Epidermal melanocyte (primary cell): ENCODE measurements at regions not wholly inside any gene's neighbourhood (a gene's known extent, or its start where the extent isn't known, plus 50 kb on each side); places are given as distances from the start of the nearest gene placed in this dataset.
"Not testable (repeated sequence)": the region's sequence is repeated elsewhere in the genome, so short reads cannot be mapped to it uniquely, and the experiment has no call there.

ENCODE experiments used
- DNase-seq: peaks from one replicate; pipeline ENCODE4 v3.0.0; 2011; ENCODE audit warnings: low spot score; ENCODE audit not compliant: insufficient read length

DNA sequence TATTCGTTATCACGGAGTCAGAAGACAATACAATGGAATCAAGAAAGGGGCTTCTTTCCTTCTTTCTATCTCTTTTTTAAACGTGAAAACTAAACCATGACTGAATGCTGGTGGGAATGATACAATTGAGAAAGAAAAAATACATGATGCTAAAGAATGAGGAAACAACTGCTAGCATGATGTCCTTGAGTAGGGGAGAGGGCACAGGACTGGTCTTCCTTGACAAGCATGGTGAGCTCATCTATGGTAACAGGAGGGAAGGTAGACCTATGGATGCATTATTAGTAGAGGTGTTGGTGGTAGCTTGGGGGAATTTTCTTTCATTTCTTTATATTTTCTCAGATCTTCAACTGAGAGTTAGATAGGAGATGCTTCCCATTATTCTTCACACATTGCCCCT, 88.9 kb upstream of the COL1A2 start:
- DNase-seq: no peak

DNA sequence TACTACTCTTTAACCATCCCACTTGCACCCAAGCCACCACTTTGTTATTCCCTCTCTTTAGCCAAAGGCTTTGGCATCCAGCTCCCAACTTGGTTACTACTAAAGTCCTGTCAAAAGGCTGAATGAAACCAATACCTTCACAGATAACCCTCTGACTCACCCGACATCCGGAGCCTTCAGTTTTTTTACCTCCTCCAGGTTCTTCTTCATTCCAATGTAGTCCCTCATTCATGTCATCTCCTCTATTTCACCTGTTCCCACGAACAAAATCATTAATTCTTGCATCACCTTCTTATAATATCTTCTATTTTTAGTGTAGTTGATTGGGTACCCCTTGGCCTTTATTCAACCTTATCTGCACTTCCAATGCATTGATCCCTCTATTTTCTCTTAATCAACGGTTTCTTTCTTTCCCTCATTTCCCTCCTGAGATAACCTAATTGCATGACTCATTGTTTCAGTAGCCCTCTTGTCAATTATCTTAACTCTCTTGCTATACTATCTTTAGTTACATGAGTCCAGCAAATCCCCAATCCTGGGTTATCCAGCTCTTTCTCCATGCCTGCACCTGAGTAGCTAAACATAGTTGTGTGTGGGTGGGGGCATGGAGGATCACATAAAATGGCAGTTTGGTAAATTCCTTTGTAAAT, 87.2 kb upstream of the COL1A2 start:
- no peak for DNase-seq

DNA sequence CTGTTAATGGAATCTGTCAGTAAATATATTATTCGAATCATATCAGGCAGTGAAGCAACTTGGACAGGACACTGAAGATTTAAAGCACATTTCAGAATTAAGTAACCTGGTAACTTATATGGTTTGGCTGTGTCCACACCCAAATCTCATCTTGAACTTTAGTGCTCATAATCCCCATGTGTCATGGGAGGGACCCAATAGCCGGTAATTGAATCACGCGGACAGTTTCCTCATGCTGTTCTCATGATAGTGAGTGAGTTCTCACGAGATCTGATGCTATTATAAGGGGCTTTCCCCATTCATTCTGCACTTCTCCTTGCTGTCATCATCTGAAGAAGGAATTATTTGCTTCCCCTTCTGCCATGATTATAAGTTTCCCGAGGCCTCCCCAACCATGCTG, 83.2 kb upstream of the COL1A2 start:
- DNase-seq: no peak

DNA sequence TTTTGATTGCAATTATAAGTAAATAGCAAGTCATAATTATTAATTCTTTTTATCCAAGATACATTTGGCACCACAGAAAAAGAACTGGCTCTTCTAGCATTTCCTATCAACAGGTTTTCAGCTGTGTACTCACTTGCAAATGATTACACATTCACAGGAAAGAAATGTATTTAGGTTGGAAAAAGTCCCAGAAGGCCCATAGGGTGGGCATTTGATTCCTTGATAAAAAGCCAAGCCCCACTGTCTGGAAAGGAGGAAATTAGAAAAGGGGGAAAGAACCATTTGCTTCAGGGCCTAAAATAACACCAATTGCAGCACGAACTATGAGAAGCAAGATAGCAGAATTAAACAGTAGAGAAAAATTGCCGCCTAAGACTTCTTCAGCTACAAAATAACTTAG, 80.8 kb upstream of the COL1A2 start:
- no peak for DNase-seq

DNA sequence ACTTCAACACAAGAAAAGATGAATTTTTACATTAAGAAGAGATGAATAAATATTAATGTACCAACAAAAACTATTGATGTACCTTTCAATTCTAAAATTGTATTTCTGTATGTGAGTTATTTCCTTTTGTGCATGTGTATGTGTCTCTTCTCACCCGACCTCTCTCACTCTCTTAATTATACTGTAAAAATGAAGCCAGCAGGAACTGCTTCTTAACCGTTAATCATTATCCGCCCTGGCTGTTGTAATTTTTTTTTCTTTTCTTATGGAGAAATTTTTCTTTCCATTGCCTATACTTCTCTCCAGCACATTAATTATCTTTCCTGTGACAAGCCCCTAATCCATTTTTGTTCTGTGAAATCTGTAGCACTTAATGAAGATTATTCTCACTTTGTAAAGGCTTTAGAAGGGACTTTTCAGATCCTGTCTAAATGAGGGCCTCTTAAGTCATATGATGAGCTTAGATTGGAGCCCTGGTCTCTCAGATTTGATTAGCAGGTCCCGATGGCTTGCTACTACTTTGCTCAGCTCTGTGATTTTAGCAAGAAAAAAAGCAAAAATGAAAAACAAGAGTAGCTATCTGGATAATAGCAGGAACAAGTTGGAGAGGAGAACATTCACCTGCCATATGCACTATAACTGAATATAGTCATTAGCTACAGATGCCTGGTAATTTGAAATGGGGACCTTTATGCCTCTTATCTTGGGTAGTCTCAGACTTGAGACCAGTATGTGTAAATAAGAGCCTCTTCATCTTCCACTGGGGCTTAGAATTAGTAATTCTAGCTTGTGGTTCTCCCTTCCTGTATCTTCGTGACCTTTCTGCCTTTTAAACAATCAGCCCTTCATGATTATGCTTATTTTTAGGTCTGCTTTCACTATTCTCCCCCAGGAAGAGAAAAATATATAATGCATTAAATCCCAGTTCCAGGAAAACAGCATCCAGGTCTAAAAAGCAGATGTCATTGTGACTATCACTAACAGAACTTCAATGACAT, 80.0 kb upstream of the COL1A2 start:
- DNase-seq: no peak

DNA sequence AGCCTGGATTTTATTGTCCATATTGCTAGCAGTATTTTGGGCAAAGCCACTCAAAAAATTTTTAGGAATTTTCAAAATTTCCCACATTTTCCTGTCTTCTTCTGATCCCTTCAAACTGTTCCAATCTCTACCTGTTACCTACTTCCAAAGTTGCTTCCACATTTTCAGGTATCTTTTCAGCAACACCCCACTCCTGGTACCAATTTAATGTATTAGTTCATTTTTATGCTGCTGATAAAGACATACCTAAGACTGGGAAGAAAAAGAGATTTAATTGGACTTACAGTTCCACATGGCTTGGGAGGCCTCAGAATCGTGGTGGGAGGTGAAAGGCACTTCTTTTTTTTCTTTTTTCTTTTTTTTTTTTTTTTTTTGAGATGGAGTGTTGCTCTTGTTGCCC, 73.6 kb upstream of the COL1A2 start:
- not testable (repeated sequence) for DNase-seq

DNA sequence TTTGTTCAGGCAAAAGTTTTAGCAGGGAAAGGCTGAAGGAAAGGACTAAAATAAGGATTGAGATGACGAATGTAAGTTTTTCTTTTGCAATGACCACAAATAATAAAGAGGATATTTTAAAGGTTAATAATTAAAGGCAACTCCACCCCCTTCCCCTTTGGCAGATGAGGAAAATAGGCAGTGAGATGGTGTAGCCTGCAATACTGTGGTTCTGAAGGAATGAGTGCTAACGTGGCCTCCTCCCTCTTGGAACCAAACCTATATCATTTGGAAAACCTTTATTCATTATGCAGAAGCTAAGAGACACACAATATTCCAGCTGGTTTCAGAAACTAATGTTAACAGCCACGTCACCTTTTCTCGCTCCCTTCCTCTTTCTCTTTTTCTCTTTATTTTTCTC, 70.9 kb upstream of the COL1A2 start:
- DNase-seq: no peak

DNA sequence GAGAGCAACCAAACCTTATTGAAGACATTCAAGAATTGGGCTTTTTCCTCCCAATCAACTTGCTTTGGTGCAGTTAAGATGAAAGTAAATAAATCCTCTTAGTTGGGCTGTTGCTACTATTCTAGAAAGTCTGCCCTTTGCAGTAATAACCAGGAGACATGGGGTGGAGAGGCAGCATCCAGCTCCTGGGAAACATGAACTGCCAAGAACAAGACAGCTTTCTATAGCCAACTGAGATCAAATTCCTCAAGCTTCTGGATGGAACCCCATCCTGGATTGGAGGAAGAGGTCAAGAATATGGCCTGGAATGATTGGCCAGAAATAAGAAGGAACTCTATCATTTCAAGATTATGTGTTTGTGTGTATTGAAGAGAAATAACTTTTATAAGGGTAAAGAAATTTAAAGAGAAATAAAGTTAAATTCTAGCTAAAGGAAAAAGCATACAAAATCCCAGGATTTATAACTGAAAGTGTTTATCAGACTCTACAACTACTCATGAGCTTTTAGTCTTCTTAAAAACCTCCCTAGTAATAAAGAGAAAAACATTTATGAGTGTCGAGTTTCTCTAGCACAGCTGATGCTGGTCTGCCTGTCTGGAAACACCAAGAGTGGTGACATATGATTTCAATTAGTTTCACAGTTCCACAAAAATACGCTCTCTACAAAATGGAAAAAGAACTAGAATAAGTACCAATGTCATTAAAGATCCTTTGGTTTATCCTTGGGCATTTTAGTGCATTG, 70.1 kb upstream of the COL1A2 start:
- peak; percentile 39 for DNase-seq

DNA sequence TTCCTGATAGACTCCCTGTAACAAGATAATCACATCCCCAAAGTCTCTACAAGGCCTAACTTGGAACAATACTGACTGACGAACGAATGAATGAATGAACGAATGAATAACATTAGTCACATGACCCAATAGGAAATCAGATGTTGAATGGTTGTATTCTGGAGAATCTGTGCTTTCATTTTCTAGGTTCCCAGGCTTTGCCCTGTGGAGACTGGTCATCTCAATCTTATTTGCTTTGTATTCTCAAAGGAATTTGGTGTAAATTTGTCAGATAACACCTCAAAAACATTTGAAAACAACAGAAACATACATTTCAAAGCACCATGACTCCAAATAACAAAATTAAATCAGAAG, 69.6 kb upstream of the COL1A2 start:
- DNase-seq: no peak

DNA sequence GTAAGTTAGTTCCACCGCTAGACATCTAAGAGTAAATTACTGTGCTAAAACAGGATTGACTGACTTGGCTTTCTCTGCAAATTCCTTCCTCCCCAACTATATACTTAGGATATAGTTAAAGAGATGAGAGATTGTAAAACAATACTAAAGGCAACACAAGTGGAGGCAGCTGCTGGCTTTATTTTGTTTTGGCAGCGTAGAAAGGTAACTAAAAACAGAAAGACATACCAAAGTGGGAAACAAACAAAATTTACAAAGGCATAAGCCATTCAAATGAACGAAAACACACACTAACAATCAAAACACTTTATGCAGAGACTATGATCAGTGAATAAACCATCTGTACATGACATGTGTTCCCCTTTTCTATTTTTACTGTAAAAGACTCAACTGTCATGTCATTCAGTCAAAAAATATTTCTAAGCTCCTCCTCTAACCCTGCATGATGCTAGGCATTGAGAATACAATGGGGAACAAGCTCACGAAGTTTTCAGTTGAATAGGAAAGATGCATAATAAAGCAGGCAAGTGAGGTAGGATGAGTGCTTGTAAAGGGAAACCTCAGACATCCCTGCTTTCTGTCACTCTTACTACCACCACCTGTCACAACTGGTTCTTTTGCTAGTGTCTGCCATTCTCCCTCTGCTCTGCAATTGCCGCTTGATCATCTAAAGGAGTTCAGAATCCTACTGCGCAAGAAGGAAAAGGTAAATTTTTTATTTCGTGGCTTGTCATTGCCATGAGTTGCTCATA, 64.2 kb upstream of the COL1A2 start:
- no peak for DNase-seq

DNA sequence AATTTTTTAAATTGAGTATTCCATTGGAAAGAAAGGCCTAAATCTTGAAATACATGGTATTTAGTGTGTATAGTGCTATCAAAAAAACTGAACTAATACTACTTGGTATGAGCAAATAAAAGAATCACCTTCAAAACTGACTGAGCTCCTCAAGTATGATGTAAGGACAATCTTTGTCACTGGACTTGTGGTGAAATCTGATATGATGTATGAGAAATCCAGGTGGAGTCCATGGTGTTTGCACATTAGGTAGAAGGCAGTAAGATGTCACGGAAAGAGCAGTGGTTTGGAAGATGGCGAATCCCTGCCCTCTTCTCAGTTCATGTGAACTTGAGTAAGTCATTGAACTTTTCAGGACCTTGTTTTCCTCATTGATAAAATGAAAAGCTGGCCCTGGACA, 62.1 kb upstream of the COL1A2 start:
- no peak for DNase-seq

DNA sequence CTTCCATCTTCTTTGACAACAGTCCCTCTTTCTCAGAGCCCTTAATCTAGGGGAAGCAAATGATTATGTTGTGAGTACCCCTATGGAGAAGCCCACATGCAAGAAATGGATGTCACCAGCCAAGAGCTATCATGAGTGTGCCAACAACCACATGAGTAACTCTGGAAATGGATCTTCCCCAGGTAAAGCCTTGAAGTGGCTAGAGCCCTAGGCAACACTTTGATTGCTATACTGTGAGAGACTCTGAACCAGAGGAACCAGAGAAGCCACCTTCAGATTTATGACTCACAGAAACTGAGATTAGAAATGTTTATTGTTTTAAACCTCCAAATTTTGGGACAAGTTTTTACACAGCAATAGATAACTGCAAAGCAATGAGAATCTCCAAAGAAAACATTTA, 60.9 kb upstream of the COL1A2 start:
- DNase-seq: no peak

DNA sequence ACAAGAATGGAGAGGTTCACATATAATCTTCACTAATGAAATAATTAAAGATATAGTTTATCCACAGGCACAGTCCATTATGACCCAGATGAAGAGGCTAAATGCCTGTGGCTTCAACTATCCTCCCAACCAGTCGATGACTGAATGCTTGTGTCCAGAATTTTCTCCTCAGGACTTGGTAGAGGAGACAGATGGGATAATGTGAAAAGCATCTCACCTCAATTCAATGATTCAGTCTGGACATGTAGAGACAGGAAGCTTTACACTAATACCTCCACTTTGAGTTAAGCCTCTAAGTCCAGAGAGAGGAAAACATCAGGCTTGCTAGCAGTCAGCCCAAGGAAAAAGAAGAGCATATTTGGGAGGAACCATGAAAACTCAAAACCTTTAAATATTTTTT, 59.1 kb upstream of the COL1A2 start:
- DNase-seq: no peak

DNA sequence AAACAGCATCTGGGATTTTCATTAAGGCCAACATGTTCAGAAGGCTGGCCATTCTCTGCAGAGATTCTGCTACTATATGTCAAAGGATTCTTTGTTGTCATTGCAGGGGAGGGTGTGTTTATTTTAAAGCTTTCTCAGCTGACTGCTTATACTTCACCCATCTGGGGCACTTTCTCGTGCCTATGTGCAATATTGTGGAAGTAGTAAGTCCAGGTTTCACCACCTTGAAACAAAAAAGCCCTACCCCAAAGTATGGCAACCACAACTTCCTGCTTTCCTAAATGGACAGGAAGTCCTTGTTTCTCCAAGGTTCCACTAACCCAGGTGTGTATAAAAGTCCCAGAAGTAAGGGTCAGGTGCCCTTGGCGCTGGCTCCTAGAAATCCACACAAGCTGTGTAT, 58.7 kb upstream of the COL1A2 start:
- DNase-seq: peak; percentile 43

DNA sequence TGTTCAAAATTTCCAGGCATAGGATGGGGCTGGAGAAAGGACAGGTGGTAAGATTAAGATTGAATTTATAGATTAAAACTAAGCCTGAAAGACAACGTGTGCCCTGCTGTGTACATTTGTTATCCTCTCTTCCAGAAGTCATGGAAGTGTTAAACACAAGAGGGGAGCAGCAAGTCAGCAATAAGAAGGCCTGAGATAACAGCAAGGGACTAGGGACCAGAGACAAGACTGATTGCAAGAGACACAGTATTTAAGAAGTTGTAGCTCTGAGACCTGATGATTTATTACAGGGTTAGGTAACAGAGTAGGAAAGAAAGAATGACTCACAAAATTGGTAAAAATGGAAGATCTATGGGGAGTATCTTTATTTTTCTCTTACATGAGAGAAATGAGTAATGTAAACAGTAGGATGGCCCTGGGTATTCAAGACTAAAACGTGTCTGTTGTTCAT, 55.7 kb upstream of the COL1A2 start:
- DNase-seq: no peak

DNA sequence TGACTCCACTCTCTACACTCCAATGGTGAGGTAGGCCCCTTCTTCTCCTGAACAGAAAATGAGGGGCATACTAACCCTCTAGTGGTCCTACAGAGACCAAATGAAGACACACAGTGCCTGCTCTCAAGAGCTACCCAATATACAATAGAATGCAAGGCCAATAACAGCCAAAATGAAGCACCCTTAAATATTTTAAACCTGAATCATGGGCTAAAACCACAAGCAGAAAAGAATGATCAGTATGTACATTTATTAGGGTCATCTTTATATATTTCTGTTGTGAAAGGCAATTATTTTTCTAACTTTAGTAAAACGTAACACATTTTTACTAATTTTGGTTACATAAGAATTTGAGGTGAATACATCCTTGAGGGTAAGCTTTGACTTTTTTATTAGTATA, 49.9 kb upstream of the COL1A2 start:
- DNase-seq: no peak
